ENCODE measurements at regions not wholly inside any gene's neighbourhood (a gene's known extent, or its start where the extent isn't known, plus 50 kb on each side); places are given as distances from the start of the nearest gene placed in this dataset.
"Not testable (repeated sequence)": the region's sequence is repeated elsewhere in the genome, so short reads cannot be mapped to it uniquely, and the experiment has no call there.

- intact Hi-C loops (cut with micrococcal nuclease) = no loop called here
- H3K27ac Mint-ChIP-seq = no peak overlapping the region
- no peak overlapping the region for H3K4me3 Mint-ChIP-seq (ENCODE audit: low read depth)
- H3K4me1 Mint-ChIP-seq (ENCODE audit: low read depth) = no peaks in the 10 kb centered on the region
- no peaks in the 10 kb centered on the region for H3K9me3 Mint-ChIP-seq
- H3K36me3 Mint-ChIP-seq (ENCODE audit: low read depth) = no peaks in the 10 kb centered on the region
- DNase-seq (ENCODE audit: low spot score) = no peak
- peaks cover 3% of the 10 kb centered on the region for H3K27me3 Mint-ChIP-seq (ENCODE audit: low read depth)
Measured at GRCh38 chr2:226552571-226553285, 246.9 kb downstream of the IRS1 start.

GRCh38 chr2:226551522-226552250, 247.9 kb downstream of the IRS1 start:
- Mint-ChIP-seq H3K27me3 (ENCODE audit: low read depth) (peaks cover 1% of the 10 kb centered on the region), H3K4me1 (ENCODE audit: low read depth) (no peaks in the 10 kb centered on the region), H3K36me3 (ENCODE audit: low read depth) (no peaks in the 10 kb centered on the region), H3K4me3 (ENCODE audit: low read depth) (no peak overlapping the region), H3K27ac (no peak overlapping the region), H3K9me3 (no peaks in the 10 kb centered on the region)
- no peak for DNase-seq (ENCODE audit: low spot score)
- intact Hi-C loops (cut with micrococcal nuclease) = no loop called here

- intact Hi-C loops (cut with micrococcal nuclease) = no loop called here
- no peaks in the 10 kb centered on the region for H3K4me1 Mint-ChIP-seq (ENCODE audit: low read depth)
Measured at GRCh38 chr2:226550801-226551200, 248.8 kb downstream of the IRS1 start.

DNA sequence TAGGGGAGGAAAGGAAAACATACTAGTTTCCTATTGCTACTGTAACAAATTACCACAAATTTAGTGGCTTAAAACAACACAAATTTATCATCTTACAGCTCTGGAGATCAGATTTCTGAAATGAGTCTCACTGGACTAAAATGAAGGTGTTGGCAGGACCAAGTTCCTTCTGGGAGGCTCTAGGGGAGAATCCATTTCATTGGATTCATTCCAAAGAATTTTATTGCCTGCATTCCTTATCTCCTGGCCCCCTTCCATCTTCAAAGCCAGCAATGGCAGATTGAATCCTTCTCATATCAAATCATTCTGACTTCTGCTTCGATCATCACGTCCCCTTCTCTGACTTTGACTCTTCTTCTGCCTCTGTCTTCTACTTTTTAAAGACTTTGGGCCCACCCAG, 250.9 kb downstream of the IRS1 start:
- H3K4me3 Mint-ChIP-seq (ENCODE audit: low read depth) = no peak overlapping the region
- no peaks in the 10 kb centered on the region for H3K36me3 Mint-ChIP-seq (ENCODE audit: low read depth)
- no peak for DNase-seq (ENCODE audit: low spot score)
- H3K27me3 Mint-ChIP-seq (ENCODE audit: low read depth) = no peaks in the 10 kb centered on the region
- H3K9me3 Mint-ChIP-seq = no peaks in the 10 kb centered on the region
- intact Hi-C loops (cut with micrococcal nuclease) = no loop called here
- H3K4me1 Mint-ChIP-seq (ENCODE audit: low read depth) = no peaks in the 10 kb centered on the region
- H3K27ac Mint-ChIP-seq = no peak overlapping the region

More at GRCh38 chr2:226550801-226551200, 248.8 kb downstream of the IRS1 start:
- Mint-ChIP-seq H3K27ac (no peak overlapping the region), H3K27me3 (ENCODE audit: low read depth) (no peaks in the 10 kb centered on the region), H3K9me3 (no peaks in the 10 kb centered on the region), H3K4me3 (ENCODE audit: low read depth) (no peak overlapping the region), H3K36me3 (ENCODE audit: low read depth) (no peaks in the 10 kb centered on the region)
- no peak for DNase-seq (ENCODE audit: low spot score)

GRCh38 chr2:226544596-226545210, 254.9 kb downstream of the IRS1 start:
- no peaks in the 10 kb centered on the region for H3K9me3 Mint-ChIP-seq
- no peak overlapping the region for H3K4me3 Mint-ChIP-seq (ENCODE audit: low read depth)
- H3K27me3 Mint-ChIP-seq (ENCODE audit: low read depth) = no peaks in the 10 kb centered on the region
- H3K36me3 Mint-ChIP-seq (ENCODE audit: low read depth) = no peaks in the 10 kb centered on the region
- no peak for DNase-seq (ENCODE audit: low spot score)
- intact Hi-C loops (cut with micrococcal nuclease) = no loop called here
- no peaks in the 10 kb centered on the region for H3K4me1 Mint-ChIP-seq (ENCODE audit: low read depth)
- H3K27ac Mint-ChIP-seq = no peak overlapping the region

DNA sequence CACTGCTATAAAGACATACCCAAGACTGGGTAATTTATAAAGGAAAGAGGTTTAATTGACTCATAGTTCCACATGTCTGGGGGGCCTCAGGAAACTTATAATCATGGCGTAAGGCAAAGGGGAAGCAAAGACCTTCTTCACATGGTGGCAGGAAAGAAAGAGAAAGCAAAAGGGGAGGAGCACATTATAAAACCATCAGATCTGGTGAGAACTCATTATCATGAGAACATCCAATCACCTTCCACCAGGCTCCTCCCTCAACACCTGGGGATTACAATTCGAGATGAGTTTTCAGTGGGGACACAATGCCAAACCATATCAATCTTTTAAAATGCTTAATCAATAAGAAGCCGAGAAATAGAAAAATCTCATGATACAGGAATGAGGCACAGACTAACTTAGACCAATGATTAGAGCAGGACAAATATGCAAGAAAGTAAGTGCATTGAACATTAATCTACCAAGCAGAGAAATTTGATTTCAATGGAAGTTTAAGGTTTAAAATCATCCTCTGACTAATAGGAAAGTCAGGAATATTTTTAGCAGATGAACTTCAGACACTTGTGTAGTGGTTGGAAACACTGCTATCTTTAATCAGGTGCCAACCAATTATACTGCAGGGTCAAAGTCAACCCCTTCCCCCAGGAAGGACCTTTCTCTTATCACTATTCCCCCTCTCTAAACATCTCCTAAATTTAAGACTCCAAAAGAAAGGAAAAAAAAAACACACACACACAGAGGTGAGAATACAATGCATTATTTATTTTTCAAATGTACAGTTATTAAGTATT, 259.2 kb downstream of the IRS1 start:
- intact Hi-C loops (cut with micrococcal nuclease) = no loop called here
- Mint-ChIP-seq H3K4me1 (ENCODE audit: low read depth) (no peaks in the 10 kb centered on the region), H3K27ac (no peak overlapping the region), H3K4me3 (ENCODE audit: low read depth) (no peak overlapping the region), H3K27me3 (ENCODE audit: low read depth) (no peaks in the 10 kb centered on the region), H3K36me3 (ENCODE audit: low read depth) (no peaks in the 10 kb centered on the region), H3K9me3 (no peaks in the 10 kb centered on the region)
- DNase-seq (ENCODE audit: low spot score) = no peak

GRCh38 chr2:226536410-226536809, 263.2 kb downstream of the IRS1 start:
- no peaks in the 10 kb centered on the region for H3K9me3 Mint-ChIP-seq
- no peaks in the 10 kb centered on the region for H3K27me3 Mint-ChIP-seq (ENCODE audit: low read depth)
- H3K4me1 Mint-ChIP-seq (ENCODE audit: low read depth) = no peaks in the 10 kb centered on the region
- H3K4me3 Mint-ChIP-seq (ENCODE audit: low read depth) = no peak overlapping the region
- no peak overlapping the region for H3K27ac Mint-ChIP-seq
- intact Hi-C loops (cut with micrococcal nuclease) = no loop called here
- DNase-seq (ENCODE audit: low spot score) = no peak
- no peaks in the 10 kb centered on the region for H3K36me3 Mint-ChIP-seq (ENCODE audit: low read depth)

- H3K4me3 Mint-ChIP-seq (ENCODE audit: low read depth); H3K4me1 Mint-ChIP-seq (ENCODE audit: low read depth); intact Hi-C loops (cut with micrococcal nuclease); DNase-seq (ENCODE audit: low spot score); H3K36me3 Mint-ChIP-seq (ENCODE audit: low read depth); H3K27ac Mint-ChIP-seq; H3K9me3 Mint-ChIP-seq; H3K27me3 Mint-ChIP-seq (ENCODE audit: low read depth): not testable (repeated sequence)
Measured at GRCh38 chr2:226532976-226533375, 266.6 kb downstream of the IRS1 start.

DNA sequence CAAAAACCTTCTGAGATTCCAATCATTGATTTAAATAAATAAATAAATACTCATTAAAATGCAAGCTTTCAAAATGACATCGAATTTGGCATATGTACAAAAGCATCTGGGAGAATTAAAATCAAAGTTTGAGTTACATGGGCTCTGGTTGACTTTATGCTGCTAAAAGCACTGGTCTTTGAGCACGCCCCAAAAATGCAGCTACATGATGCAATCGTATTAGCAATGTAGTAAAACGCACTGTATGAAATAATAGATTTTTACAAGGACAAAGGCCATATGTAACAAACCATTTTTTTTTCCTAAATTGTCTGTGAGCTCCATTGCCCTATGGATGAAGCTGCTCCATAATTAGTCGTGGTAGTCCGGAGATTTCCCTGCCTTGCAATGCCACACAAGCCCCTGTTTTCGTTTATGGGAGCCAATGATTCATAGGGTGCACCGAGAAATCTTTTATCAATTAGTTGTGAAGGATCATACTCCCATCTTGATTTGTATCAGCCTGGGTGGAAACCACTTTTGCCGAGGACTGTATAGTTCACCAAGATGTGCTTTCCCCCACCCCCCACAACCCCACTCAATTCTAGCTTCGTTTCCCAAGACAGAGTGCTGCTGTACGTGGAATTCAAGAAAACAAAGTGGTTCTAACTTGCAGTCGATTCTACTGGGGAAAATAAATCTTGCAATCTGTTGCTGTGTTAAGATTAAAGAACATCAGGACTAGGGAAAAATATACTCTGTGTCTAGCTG, 268.4 kb downstream of the IRS1 start:
- Mint-ChIP-seq H3K27me3 (ENCODE audit: low read depth) (no peaks in the 10 kb centered on the region), H3K36me3 (ENCODE audit: low read depth) (no peaks in the 10 kb centered on the region)
- intact Hi-C loops (cut with micrococcal nuclease) = no loop called here

DNA sequence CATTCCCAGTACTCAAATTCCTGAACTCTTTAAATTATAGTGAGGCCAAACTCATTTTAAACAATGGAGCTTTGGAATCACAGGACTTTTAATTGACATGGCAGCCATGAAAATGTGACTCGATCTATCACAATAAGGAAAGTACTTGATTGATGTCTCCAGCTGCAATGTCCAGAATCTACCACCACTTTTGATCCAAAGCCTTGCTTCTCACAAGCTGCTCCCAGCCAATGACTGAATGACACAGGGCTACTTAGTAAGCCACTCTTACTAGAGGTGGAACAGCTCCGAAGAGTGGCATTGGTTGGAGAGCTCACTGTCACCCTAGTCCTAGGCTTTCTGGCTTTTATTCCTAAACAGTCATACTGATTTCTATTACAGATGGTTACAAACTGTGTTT, 270.1 kb downstream of the IRS1 start:
- Mint-ChIP-seq H3K4me1 (ENCODE audit: low read depth) (no peaks in the 10 kb centered on the region), H3K27me3 (ENCODE audit: low read depth) (no peaks in the 10 kb centered on the region), H3K27ac (no peak overlapping the region), H3K36me3 (ENCODE audit: low read depth) (no peaks in the 10 kb centered on the region), H3K9me3 (no peaks in the 10 kb centered on the region), H3K4me3 (ENCODE audit: low read depth) (no peak overlapping the region)
- DNase-seq (ENCODE audit: low spot score) = no peak
- intact Hi-C loops (cut with micrococcal nuclease) = no loop called here

More for the DNA sequence above, 268.4 kb downstream of the IRS1 start:
- no peak overlapping the region for H3K27ac Mint-ChIP-seq
- H3K4me1 Mint-ChIP-seq (ENCODE audit: low read depth) = no peaks in the 10 kb centered on the region
- H3K9me3 Mint-ChIP-seq = no peaks in the 10 kb centered on the region
- no peak overlapping the region for H3K4me3 Mint-ChIP-seq (ENCODE audit: low read depth)
- DNase-seq (ENCODE audit: low spot score) = no peak

- no peak for DNase-seq (ENCODE audit: low spot score)
- intact Hi-C loops (cut with micrococcal nuclease) = no loop called here
- Mint-ChIP-seq H3K4me3 (ENCODE audit: low read depth) (no peak overlapping the region), H3K9me3 (no peaks in the 10 kb centered on the region), H3K36me3 (ENCODE audit: low read depth) (no peaks in the 10 kb centered on the region), H3K27me3 (ENCODE audit: low read depth) (no peaks in the 10 kb centered on the region), H3K27ac (no peak overlapping the region), H3K4me1 (ENCODE audit: low read depth) (no peaks in the 10 kb centered on the region)
Measured at GRCh38 chr2:226526716-226527115, 272.9 kb downstream of the IRS1 start.

GRCh38 chr2:226524381-226524843, 275.2 kb downstream of the IRS1 start:
- H3K9me3 Mint-ChIP-seq = no peaks in the 10 kb centered on the region
- H3K27me3 Mint-ChIP-seq (ENCODE audit: low read depth) = no peaks in the 10 kb centered on the region
- no peak overlapping the region for H3K27ac Mint-ChIP-seq
- H3K4me3 Mint-ChIP-seq (ENCODE audit: low read depth) = no peak overlapping the region
- no peaks in the 10 kb centered on the region for H3K36me3 Mint-ChIP-seq (ENCODE audit: low read depth)
- intact Hi-C loops (cut with micrococcal nuclease) = no loop called here
- no peaks in the 10 kb centered on the region for H3K4me1 Mint-ChIP-seq (ENCODE audit: low read depth)
- DNase-seq (ENCODE audit: low spot score) = no peak
